ENCODE measurements at regions not wholly inside any gene's neighbourhood (a gene's known extent, or its start where the extent isn't known, plus 50 kb on each side); places are given as distances from the start of the nearest gene placed in this dataset.

GRCh38 chr2:57615855-57616556 lies 430.6 kb upstream of the VRK2 start:
- DNase-seq, result no peak
- H2BK15ac ChIP-seq (ENCODE audit: low read depth, low read length), result no peak overlapping the region
- no peak overlapping the region for H3K23ac ChIP-seq (ENCODE audit: insufficient read length, low read depth, low read length)
- Mint-ChIP-seq H3K4me1 (peaks cover 0 to 2% of the 10 kb centered on the region in 2 experiments; a peak in 1 of 4 replicates), H3K27ac (no peak overlapping the region), H3K9me3 (0 out of 5 replicates have a peak, but pooled peaks cover 0 to 3% of the 10 kb centered on the region in 2 experiments), H3K4me3 (no peak overlapping the region), H3K27me3 (ENCODE audit: low read depth) (no peaks in the 10 kb centered on the region), H3K36me3 (ENCODE audit: insufficient read depth in 1 of 3, low read depth in 3 of 3) (no peaks in the 10 kb centered on the region; a peak in 1 of 7 replicates)
- no peak overlapping the region for H4K91ac ChIP-seq (ENCODE audit: insufficient read length, low read depth, low read length)
- no peak overlapping the region for H3K9ac ChIP-seq (ENCODE audit: extremely low read depth, insufficient read length, low read length)
- no CpG with 5 or more reads among the region's 1 CpG for WGBS (ENCODE audit: extremely low coverage, insufficient read length, low lambda C conversion rate)
- no peak overlapping the region for H2AFZ ChIP-seq (ENCODE audit: low read length)
- no peaks in the 10 kb centered on the region for H3K79me1 ChIP-seq (ENCODE audit: insufficient read depth, low read depth, low read length, poor library complexity, severe bottlenecking)
- H2BK5ac ChIP-seq (ENCODE audit: insufficient read length, low read length), result no peak overlapping the region
- no peak overlapping the region for H4K5ac ChIP-seq (ENCODE audit: insufficient read length, low read depth, low read length)
- H3K4me1 ChIP-seq (ENCODE audit: insufficient read depth, low read length), result no peaks in the 10 kb centered on the region
- H3K4me2 ChIP-seq (ENCODE audit: insufficient read depth, insufficient read length, low read length), result no peak overlapping the region
- no peak overlapping the region for H3K18ac ChIP-seq (ENCODE audit: insufficient read length, low read depth, low read length)
- H2AK5ac ChIP-seq (ENCODE audit: insufficient read length, low read length), result no peak overlapping the region
- no peaks in the 10 kb centered on the region for H4K20me1 ChIP-seq (ENCODE audit: control insufficient read depth, insufficient read depth, insufficient read length)
- H2BK12ac ChIP-seq (ENCODE audit: insufficient read length, low read depth, low read length), result no peak overlapping the region
- no peak overlapping the region for H3K4ac ChIP-seq (ENCODE audit: low read depth, low read length)
- no peaks in the 10 kb centered on the region for H3K9me3 ChIP-seq (ENCODE audit: control insufficient read depth, low read depth, low read length)
- H2BK20ac ChIP-seq (ENCODE audit: low read depth, low read length, poor library complexity, severe bottlenecking), result no peak overlapping the region
- no peak overlapping the region for H3K27ac ChIP-seq (ENCODE audit: insufficient read length, low read depth, low read length)
- TF ChIP-seq, protein P1, sequence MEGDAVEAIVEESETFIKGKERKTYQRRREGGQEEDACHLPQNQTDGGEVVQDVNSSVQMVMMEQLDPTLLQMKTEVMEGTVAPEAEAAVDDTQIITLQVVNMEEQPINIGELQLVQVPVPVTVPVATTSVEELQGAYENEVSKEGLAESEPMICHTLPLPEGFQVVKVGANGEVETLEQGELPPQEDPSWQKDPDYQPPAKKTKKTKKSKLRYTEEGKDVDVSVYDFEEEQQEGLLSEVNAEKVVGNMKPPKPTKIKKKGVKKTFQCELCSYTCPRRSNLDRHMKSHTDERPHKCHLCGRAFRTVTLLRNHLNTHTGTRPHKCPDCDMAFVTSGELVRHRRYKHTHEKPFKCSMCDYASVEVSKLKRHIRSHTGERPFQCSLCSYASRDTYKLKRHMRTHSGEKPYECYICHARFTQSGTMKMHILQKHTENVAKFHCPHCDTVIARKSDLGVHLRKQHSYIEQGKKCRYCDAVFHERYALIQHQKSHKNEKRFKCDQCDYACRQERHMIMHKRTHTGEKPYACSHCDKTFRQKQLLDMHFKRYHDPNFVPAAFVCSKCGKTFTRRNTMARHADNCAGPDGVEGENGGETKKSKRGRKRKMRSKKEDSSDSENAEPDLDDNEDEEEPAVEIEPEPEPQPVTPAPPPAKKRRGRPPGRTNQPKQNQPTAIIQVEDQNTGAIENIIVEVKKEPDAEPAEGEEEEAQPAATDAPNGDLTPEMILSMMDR (conservative IDR thresholded peaks at IDR 0.05), result no peak
- H3K79me2 ChIP-seq (ENCODE audit: insufficient read depth, low read length), result no peaks in the 10 kb centered on the region
- no peak overlapping the region for H3K14ac ChIP-seq (ENCODE audit: insufficient read depth, low read length)
- no peaks in the 10 kb centered on the region for H3K23me2 ChIP-seq (ENCODE audit: insufficient read length, low read depth, low read length, poor library complexity, severe bottlenecking)
- H3T11ph ChIP-seq (ENCODE audit: low read length), result no peak overlapping the region
- no peak overlapping the region for H3K56ac ChIP-seq (ENCODE audit: insufficient read length, low read depth, low read length)
- no peak overlapping the region for H2BK120ac ChIP-seq (ENCODE audit: low read depth, low read length, poor library complexity, severe bottlenecking)
- H3K27me3 ChIP-seq (ENCODE audit: insufficient read depth, low read length), result no peaks in the 10 kb centered on the region
- H4K8ac ChIP-seq (replicated peaks; ENCODE audit: insufficient read length, low read depth, low read length), result no peak overlapping the region

Measured in H9 (cell line).